HepG2 (cell line): ENCODE measurements at regions not wholly inside any gene's neighbourhood (a gene's known extent, or its start where the extent isn't known, plus 50 kb on each side); places are given as distances from the start of the nearest gene placed in this dataset.
A peak's percentile ranks its signal among the peaks of the same experiment; 100 is the strongest.
"Not testable (repeated sequence)": the region's sequence is repeated elsewhere in the genome, so short reads cannot be mapped to it uniquely, and the experiment has no call there.

Experiments
- BCL3 ChIP-seq: sonication (generic); formaldehyde crosslinking; IDR thresholded peaks from 2 replicates; pipeline ENCODE4 v1.5.1; 2020; ENCODE audit warnings: mild to moderate bottlenecking, missing genetic modification reagents, moderate library complexity
- DZIP1 ChIP-seq: sonication (generic); formaldehyde crosslinking; IDR thresholded peaks from 2 replicates; pipeline ENCODE4 v1.5.0; 2020; ENCODE audit warnings: mild to moderate bottlenecking, missing genetic modification reagents
- GATAD2A ChIP-seq: IDR thresholded peaks from 2 replicates; pipeline ENCODE4 v1.6.1; 2016
- HDAC1 ChIP-seq: sonication (generic); formaldehyde crosslinking; IDR thresholded peaks from 2 replicates; pipeline ENCODE4 v1.5.1; 2020; ENCODE audit warnings: mild to moderate bottlenecking, missing genetic modification reagents
- HDAC2 ChIP-seq: sonication (generic); formaldehyde crosslinking; IDR thresholded peaks from 2 replicates; pipeline ENCODE4 v1.4.0; 2020; ENCODE audit warnings: missing genetic modification reagents
- HOXD1 ChIP-seq: sonication (generic); formaldehyde crosslinking; IDR thresholded peaks from 2 replicates; pipeline ENCODE4 v1.5.0; 2020; ENCODE audit warnings: missing genetic modification reagents
- KAT8 ChIP-seq: IDR thresholded peaks from 2 replicates; pipeline ENCODE4 v1.6.1; 2016; ENCODE audit warnings: missing genetic modification reagents, missing compliant biosample characterization
- NFIC ChIP-seq: IDR thresholded peaks from 2 replicates; pipeline ENCODE4 v1.6.1; 2012; ENCODE audit warnings: mild to moderate bottlenecking, low read length, inconsistent platforms
- NFKB2 ChIP-seq: sonication (generic); formaldehyde crosslinking; IDR thresholded peaks from 2 replicates; pipeline ENCODE4 v1.4.0; 2020; ENCODE audit warnings: missing genetic modification reagents, borderline replicate concordance
- REPIN1 ChIP-seq: sonication (generic); formaldehyde crosslinking; IDR thresholded peaks from 2 replicates; pipeline ENCODE4 v1.8.0; 2022; ENCODE audit warnings: missing genetic modification reagents, low read depth, mild to moderate bottlenecking, borderline replicate concordance
- SALL2 ChIP-seq: sonication (generic); formaldehyde crosslinking; IDR thresholded peaks from 2 replicates; pipeline ENCODE4 v1.8.1; 2023; ENCODE audit warnings: mild to moderate bottlenecking, missing genetic modification reagents, inconsistent platforms
- SP1 ChIP-seq, 2 experiments: fragments of 450-650 bp in 1 of 2; sonication (generic) in 1 of 2; formaldehyde crosslinking in 1 of 2; IDR thresholded peaks; 2 replicates each; pipeline versions ENCODE4 v1.4.0 to v1.6.1; 2016 to 2020; ENCODE audit warnings: missing genetic modification reagents in 1 of 2
- TAF1 ChIP-seq: sonication (generic); formaldehyde crosslinking; IDR thresholded peaks from 2 replicates; pipeline ENCODE4 v1.4.0; 2020; ENCODE audit warnings: missing genetic modification reagents
- TCF7L2 ChIP-seq: IDR thresholded peaks from 2 replicates; pipeline ENCODE4 v1.6.1; 2011; ENCODE audit warnings: mild to moderate bottlenecking, low read depth, low read length, moderate library complexity
- THAP11 ChIP-seq: IDR thresholded peaks from 2 replicates; pipeline ENCODE4 v1.6.1; 2016; ENCODE audit warnings: missing biosample characterization, missing genetic modification reagents
- ZBTB1 ChIP-seq: sonication (generic); formaldehyde crosslinking; IDR thresholded peaks from 2 replicates; pipeline ENCODE4 v1.4.0; 2020; ENCODE audit warnings: missing genetic modification reagents, borderline replicate concordance
- ZBTB14 ChIP-seq: sonication (generic); formaldehyde crosslinking; IDR thresholded peaks from 2 replicates; pipeline ENCODE4 v1.4.0; 2020; ENCODE audit warnings: missing genetic modification reagents
- ZNF124 ChIP-seq: sonication (generic); formaldehyde crosslinking; IDR thresholded peaks from 2 replicates; pipeline ENCODE4 v1.4.0; 2020; ENCODE audit warnings: missing genetic modification reagents
- ZNF280B ChIP-seq: sonication (generic); formaldehyde crosslinking; IDR thresholded peaks from 2 replicates; pipeline ENCODE4 v1.5.0; 2020; ENCODE audit warnings: missing genetic modification reagents, mild to moderate bottlenecking, borderline replicate concordance
- ZNF704 ChIP-seq: sonication (generic); formaldehyde crosslinking; IDR thresholded peaks from 2 replicates; pipeline ENCODE4 v1.8.1; 2023; ENCODE audit warnings: mild to moderate bottlenecking, inconsistent platforms, moderate library complexity, missing genetic modification reagents, borderline replicate concordance
- ZSCAN21 ChIP-seq: sonication (generic); formaldehyde crosslinking; IDR thresholded peaks from 2 replicates; pipeline ENCODE4 v1.8.0; 2022; ENCODE audit warnings: mild to moderate bottlenecking, missing genetic modification reagents, moderate library complexity, borderline replicate concordance

GRCh38 chr16:21512280-21513192 lies 86.8 kb upstream of the METTL9 start (continued):
- TF ChIP-seq HOXD1 (peak; percentile 79; the same call in 1 of the 2 replicates), NFKB2 (peak; percentile 4), KAT8 (CRISPR knock-in tag) (peak; percentile 82), TAF1 (CRISPR knock-in tag) (0 out of 2 replicates have a peak, but pooled peaks have one; percentile 47), ZNF124 (CRISPR knock-in tag) (peak; percentile 91), SP1 (CRISPR knock-in tag; IDR thresholded peaks at IDR 0.05) (peak; percentile 67; the same call in 1 of the 2 replicates), ZSCAN21 (CRISPR knock-in tag) (peak; percentile 84; the same call in 1 of the 2 replicates), ZBTB14 (0 out of 2 replicates have a peak, but pooled peaks have one; percentile 14), DZIP1 (CRISPR knock-in tag) (peak; percentile 87), ZBTB1 (CRISPR knock-in tag) (peak; percentile 54; the same call in 1 of the 2 replicates), TCF7L2 (peak; percentile 96), HDAC2 (CRISPR knock-in tag) (peak; percentile 99), NFIC (peak; percentile 36; the same call in 1 of the 2 replicates), SALL2 (peak; percentile 81; the same call in 1 of the 2 replicates), GATAD2A (peak; percentile 99), BCL3 (CRISPR knock-in tag) (0 out of 2 replicates have a peak, but pooled peaks have one; percentile 23), REPIN1 (CRISPR knock-in tag) (peak; percentile 85; the same call in 1 of the 2 replicates), ZNF280B (peak; percentile 48), HDAC1 (peak; percentile 96), THAP11 (CRISPR knock-in tag) (peak; percentile 83), ZNF704 (CRISPR knock-in tag) (peak; percentile 34; the same call in 1 of the 2 replicates)
- TF ChIP-seq SP1 (IDR thresholded peaks at IDR 0.05), result not testable (repeated sequence)
